SHP77 (cell line): ENCODE measurements at regions not wholly inside any gene's neighbourhood (a gene's known extent, or its start where the extent isn't known, plus 50 kb on each side); places are given as distances from the start of the nearest gene placed in this dataset.
"Not testable (repeated sequence)": the region's sequence is repeated elsewhere in the genome, so short reads cannot be mapped to it uniquely, and the experiment has no call there.

Experiments used
- DNase-seq, 2 experiments: peaks; one replicate each; lab custom pipeline; 2025; lab: John Stamatoyannopoulos, UW

- DNase-seq: peak in 1 of 2 experiments; percentile 18
These were observed 112.2 kb upstream of the CCZ1B start for GRCh38 chr7:6938284-6938683.

- not testable (repeated sequence) for DNase-seq
These were observed 113.1 kb upstream of the CCZ1B start for GRCh38 chr7:6939126-6939525.

GRCh38 chr7:6939896-6940295 is 113.8 kb upstream of the CCZ1B start:
- DNase-seq: not testable (repeated sequence)

- not testable (repeated sequence) for DNase-seq
These were observed 120.8 kb upstream of the CCZ1B start for GRCh38 chr7:6946873-6947272.

GRCh38 chr7:6950231-6950630 is 124.2 kb upstream of the CCZ1B start:
- not testable (repeated sequence) for DNase-seq

GRCh38 chr7:6951553-6951952 is 125.5 kb upstream of the CCZ1B start:
- DNase-seq: not testable (repeated sequence)

GRCh38 chr7:6953138-6953797 is 127.2 kb upstream of the CCZ1B start:
- not testable (repeated sequence) for DNase-seq

GRCh38 chr7:6953798-6954181 is 127.7 kb upstream of the CCZ1B start:
- not testable (repeated sequence) for DNase-seq

GRCh38 chr7:6955385-6955784 is 129.3 kb upstream of the CCZ1B start:
- DNase-seq: not testable (repeated sequence)

- not testable (repeated sequence) for DNase-seq
These were observed 130.0 kb upstream of the CCZ1B start for GRCh38 chr7:6955990-6956566.

- DNase-seq: not testable (repeated sequence)
These were observed 132.3 kb upstream of the CCZ1B start for GRCh38 chr7:6958371-6958770.

- DNase-seq: not testable (repeated sequence)
These were observed 133.9 kb upstream of the CCZ1B start for GRCh38 chr7:6959942-6960341.

GRCh38 chr7:6962871-6963270 is 136.8 kb upstream of the CCZ1B start:
- DNase-seq: not testable (repeated sequence)

- peak in 1 of 2 experiments; percentile 25 for DNase-seq
These were observed 139.0 kb upstream of the CCZ1B start for GRCh38 chr7:6965051-6965450.

- DNase-seq: not testable (repeated sequence)
These were observed 144.1 kb upstream of the CCZ1B start for GRCh38 chr7:6970180-6970579.

GRCh38 chr7:6974876-6975275 is 148.8 kb upstream of the CCZ1B start:
- DNase-seq: not testable (repeated sequence)

GRCh38 chr7:6975346-6975745 is 149.3 kb upstream of the CCZ1B start:
- not testable (repeated sequence) for DNase-seq

- DNase-seq: peak in 1 of 2 experiments; percentile 20
These were observed 151.3 kb upstream of the CCZ1B start for GRCh38 chr7:6977368-6977767.

GRCh38 chr7:6978326-6978725 is 152.3 kb upstream of the CCZ1B start:
- not testable (repeated sequence) for DNase-seq

- DNase-seq: peak in 1 of 2 experiments; percentile 26
These were observed 153.4 kb upstream of the CCZ1B start for GRCh38 chr7:6979456-6979855.

- DNase-seq: not testable (repeated sequence)
These were observed 156.3 kb upstream of the CCZ1B start for GRCh38 chr7:6982375-6982774.

GRCh38 chr7:6986892-6987291 is 160.8 kb upstream of the CCZ1B start:
- not testable (repeated sequence) for DNase-seq

GRCh38 chr7:6988608-6989007 is 162.5 kb upstream of the CCZ1B start:
- DNase-seq: not testable (repeated sequence)

- not testable (repeated sequence) for DNase-seq
These were observed 163.9 kb upstream of the CCZ1B start for GRCh38 chr7:6989968-6990367.
